B cell (primary cell): ENCODE measurements at regions not wholly inside any gene's neighbourhood (a gene's known extent, or its start where the extent isn't known, plus 50 kb on each side); places are given as distances from the start of the nearest gene placed in this dataset.

Experiments used
- ATAC-seq: fragments of 200-7000 bp; cut with Tn5 transposase; one replicate; pipeline ENCODE4 v1.10.0; 2021; ENCODE audit warnings: low read depth, mild to moderate bottlenecking, moderate number of reproducible peaks, moderate library complexity
- CTCF ChIA-PET: fragments of 350-600 bp; sonication (Branson Sonifier 250); formaldehyde crosslinking; loops from one replicate; lab custom pipeline; 2021; ENCODE audit warnings: antibody characterized with exemption, inconsistent platforms; lab: Charles Lee
- POLR2A ChIA-PET: fragments of 350-600 bp; sonication (Branson Sonifier 250); formaldehyde crosslinking; loops from one replicate; lab custom pipeline; 2021; ENCODE audit warnings: antibody characterized with exemption; lab: Charles Lee
- DNase-seq: peaks from one replicate; pipeline ENCODE4 v3.0.0; 2013
- H2AFZ ChIP-seq: 2 replicates; pipeline ENCODE4 v1.6.1; 2012; ENCODE audit warnings: mild to moderate bottlenecking, low read depth, low read length; ENCODE audit not compliant: insufficient read depth, poor library complexity, severe bottlenecking
- H3K27ac ChIP-seq, 2 donors: 1 replicate in 1 of 2; 2 replicates in 1 of 2; pipeline ENCODE4 v1.5.1; 2012 to 2013; ENCODE audit warnings: low read length in 2 of 2, mild to moderate bottlenecking in 2 of 2, moderate library complexity in 1 of 2
- H3K27me3 ChIP-seq, 4 experiments: fragments of 200-600 bp in 1 of 4; sonication (generic) in 1 of 4; replicated peaks in 1 of 4; 1 replicate in 2 of 4; 2 replicates in 2 of 4; pipeline versions ENCODE4 v1.6.1 to v1.7.0; 2013 to 2016; ENCODE audit warnings: low read length in 3 of 4, mild to moderate bottlenecking in 2 of 4, mixed read lengths in 1 of 4, moderate library complexity in 1 of 4; ENCODE audit not compliant: insufficient read depth in 4 of 4, control insufficient read depth in 3 of 4; ENCODE audit errors: control extremely low read depth in 1 of 4
- H3K36me3 ChIP-seq, 2 experiments: replicated peaks in 1 of 2; 1 replicate in 1 of 2; 2 replicates in 1 of 2; pipeline versions ENCODE4 v1.6.1 to v1.7.1; 2013; ENCODE audit warnings: low read length in 1 of 2; ENCODE audit not compliant: insufficient read depth in 2 of 2, control insufficient read depth in 1 of 2; ENCODE audit errors: control extremely low read depth in 1 of 2, extremely low read depth in 1 of 2
- H3K4me1 ChIP-seq, 2 donors: fragments of 200-600 bp in 1 of 2; sonication (generic) in 1 of 2; 1 replicate in 1 of 2; 2 replicates in 1 of 2; pipeline versions ENCODE4 v1.5.1 to v1.6.1; 2013 to 2017; ENCODE audit warnings: low read length in 2 of 2; ENCODE audit not compliant: control insufficient read depth in 2 of 2, insufficient read depth in 2 of 2
- H3K4me2 ChIP-seq: replicated peaks from 2 replicates; pipeline ENCODE3; 2012; ENCODE audit warnings: mild to moderate bottlenecking, low read depth, low read length; ENCODE audit not compliant: poor library complexity, severe bottlenecking
- H3K4me3 ChIP-seq, 5 experiments: fragments of 200-600 bp in 1 of 5; sonication (generic) in 1 of 5; 1 replicate in 3 of 5; 2 replicates in 2 of 5; pipeline versions ENCODE4 v1.5.1 to v1.7.0; 2011 to 2016; ENCODE audit warnings: low read length in 4 of 5, mild to moderate bottlenecking in 4 of 5, low read depth in 2 of 5, control low read depth in 1 of 5, moderate library complexity in 1 of 5; ENCODE audit not compliant: insufficient read depth in 1 of 5; ENCODE audit errors: control extremely low read depth in 1 of 5, extremely low read depth in 1 of 5
- H3K79me2 ChIP-seq: fragments of 200-600 bp; sonication (generic); one replicate; pipeline ENCODE4 v1.6.0; 2016; ENCODE audit warnings: low read length; ENCODE audit not compliant: control insufficient read depth, insufficient read depth
- H3K9ac ChIP-seq: fragments of 200-600 bp; sonication (generic); 2 replicates; pipeline ENCODE4 v1.6.1; 2017; ENCODE audit warnings: mild to moderate bottlenecking, low read length, moderate library complexity
- H3K9me3 ChIP-seq, 3 donors: one replicate each; pipeline versions ENCODE4 v1.6.1 to v1.7.1; 2013; ENCODE audit warnings: low read length in 2 of 3; ENCODE audit not compliant: control insufficient read depth in 2 of 3, insufficient read depth in 1 of 3; ENCODE audit errors: control extremely low read depth in 1 of 3
- H4K20me1 ChIP-seq: 2 replicates; pipeline ENCODE4 v1.6.0; 2012; ENCODE audit warnings: mild to moderate bottlenecking, low read length; ENCODE audit not compliant: insufficient read depth, control insufficient read depth, poor library complexity, severe bottlenecking
- H3K27ac Mint-ChIP-seq: one replicate; pipeline ENCODE4 v1.8.0; 2021; ENCODE audit warnings: mixed read lengths
- H3K27me3 Mint-ChIP-seq: one replicate; pipeline ENCODE4 v1.8.0; 2021; ENCODE audit warnings: mixed read lengths
- H3K4me1 Mint-ChIP-seq: one replicate; pipeline ENCODE4 v1.8.0; 2021; ENCODE audit warnings: mixed read lengths
- H3K4me3 Mint-ChIP-seq: one replicate; pipeline ENCODE4 v1.8.0; 2021; ENCODE audit warnings: mixed read lengths
- H3K9me3 Mint-ChIP-seq: one replicate; pipeline ENCODE4 v1.8.0; 2022; ENCODE audit warnings: mixed read lengths; ENCODE audit not compliant: insufficient read depth
- EZH2 ChIP-seq: IDR thresholded peaks from 2 replicates; pipeline ENCODE4 v1.6.1; 2012; ENCODE audit warnings: borderline replicate concordance, low read depth, mild to moderate bottlenecking, moderate library complexity, low read length; ENCODE audit not compliant: insufficient read depth, poor library complexity, severe bottlenecking
- WGBS: methylation state at CpG from one replicate; pipeline ENCODE4 v1.1.5; 2013; ENCODE audit warnings: missing lambda C conversion rate; ENCODE audit not compliant: insufficient coverage; 5-methylcytosine and 5-hydroxymethylcytosine counted together
- intact Hi-C: fragments of 100-400 bp; cut with micrococcal nuclease; formaldehyde crosslinking; loops from one replicate; pipeline ENCODE4 v1.10.0; 2022
- TF ChIP-seq, protein P1 (sequence below): fragments of 200-600 bp; IDR thresholded peaks from one replicate; pipeline ENCODE4 v1.8.0; 2022; ENCODE audit warnings: antibody characterized with exemption, mild to moderate bottlenecking

DNA sequence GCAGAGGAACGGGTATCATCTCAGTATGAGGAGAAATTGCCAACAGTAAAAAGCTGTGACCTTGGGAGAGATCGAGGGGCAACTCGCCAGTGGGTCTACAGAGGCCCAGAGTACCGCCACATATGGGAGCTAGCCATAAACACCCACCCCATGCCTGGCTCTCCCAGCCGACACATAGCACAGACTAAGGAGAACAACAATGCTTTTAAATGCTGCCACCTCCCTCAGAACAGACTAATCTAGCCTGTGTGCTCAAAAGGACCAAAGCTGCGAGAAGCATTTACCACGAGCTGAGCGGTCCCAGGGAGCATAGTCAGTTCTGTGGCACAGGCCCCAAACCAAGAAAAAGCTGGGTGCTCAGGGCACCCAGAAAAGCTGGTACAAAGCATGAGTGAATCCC, 73.3 kb downstream of the LSM5 start:
- H3K4me1 ChIP-seq, result no peaks in the 10 kb centered on the region
- H3K4me1 Mint-ChIP-seq, result no peaks in the 10 kb centered on the region
- peaks cover 0 to 5% (median 0%) of the 10 kb centered on the region in 4 experiments for H3K27me3 ChIP-seq
- no peak for TF ChIP-seq EZH2
- TF ChIP-seq, protein P1, sequence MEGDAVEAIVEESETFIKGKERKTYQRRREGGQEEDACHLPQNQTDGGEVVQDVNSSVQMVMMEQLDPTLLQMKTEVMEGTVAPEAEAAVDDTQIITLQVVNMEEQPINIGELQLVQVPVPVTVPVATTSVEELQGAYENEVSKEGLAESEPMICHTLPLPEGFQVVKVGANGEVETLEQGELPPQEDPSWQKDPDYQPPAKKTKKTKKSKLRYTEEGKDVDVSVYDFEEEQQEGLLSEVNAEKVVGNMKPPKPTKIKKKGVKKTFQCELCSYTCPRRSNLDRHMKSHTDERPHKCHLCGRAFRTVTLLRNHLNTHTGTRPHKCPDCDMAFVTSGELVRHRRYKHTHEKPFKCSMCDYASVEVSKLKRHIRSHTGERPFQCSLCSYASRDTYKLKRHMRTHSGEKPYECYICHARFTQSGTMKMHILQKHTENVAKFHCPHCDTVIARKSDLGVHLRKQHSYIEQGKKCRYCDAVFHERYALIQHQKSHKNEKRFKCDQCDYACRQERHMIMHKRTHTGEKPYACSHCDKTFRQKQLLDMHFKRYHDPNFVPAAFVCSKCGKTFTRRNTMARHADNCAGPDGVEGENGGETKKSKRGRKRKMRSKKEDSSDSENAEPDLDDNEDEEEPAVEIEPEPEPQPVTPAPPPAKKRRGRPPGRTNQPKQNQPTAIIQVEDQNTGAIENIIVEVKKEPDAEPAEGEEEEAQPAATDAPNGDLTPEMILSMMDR, result no peak
- no peak overlapping the region for H3K27ac ChIP-seq
- H3K79me2 ChIP-seq, result no peaks in the 10 kb centered on the region
- H3K36me3 ChIP-seq, result no peaks in the 10 kb centered on the region
- WGBS, result 92% methylated on average over 7 of the region's 8 CpGs
- POLR2A ChIA-PET, result no interaction called here
- no peak overlapping the region for H3K4me3 ChIP-seq
- H3K4me3 Mint-ChIP-seq, result no peak overlapping the region
- no peak overlapping the region for H2AFZ ChIP-seq
- no peaks in the 10 kb centered on the region for H3K9me3 Mint-ChIP-seq
- no peak overlapping the region for H3K9ac ChIP-seq
- peaks cover 17% of the 10 kb centered on the region for H3K27me3 Mint-ChIP-seq
- H3K27ac Mint-ChIP-seq, result no peak overlapping the region
- ATAC-seq (no peak), DNase-seq (no peak)
- H4K20me1 ChIP-seq, result no peaks in the 10 kb centered on the region
- CTCF ChIA-PET, result no interaction called here
- H3K9me3 ChIP-seq, result no peaks in the 10 kb centered on the region
- H3K4me2 ChIP-seq, result no peak overlapping the region
- intact Hi-C loops, result no loop called here

DNA sequence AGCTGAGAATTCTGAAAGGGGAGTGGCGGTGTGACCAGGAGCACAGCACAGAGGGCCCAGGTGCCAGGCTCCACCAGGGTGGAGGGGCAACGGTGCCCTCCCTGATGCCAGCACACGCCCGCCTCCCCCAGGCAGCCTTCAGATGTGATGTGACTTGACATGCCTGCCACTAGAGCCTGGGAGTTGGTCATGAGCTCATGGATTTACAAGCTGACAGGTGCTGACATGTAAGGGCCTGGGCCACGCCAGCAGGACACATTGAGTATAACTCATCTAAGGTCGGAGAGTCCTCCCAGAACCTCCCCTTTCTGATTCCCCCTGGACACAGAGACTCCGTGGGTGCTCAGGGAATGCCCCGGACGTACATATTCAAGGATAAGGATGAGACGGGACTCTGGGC, 74.2 kb downstream of the LSM5 start:
- Histone ChIP-seq H3K9me3 (no peaks in the 10 kb centered on the region), H3K27me3 (peaks cover 0 to 5% (median 0%) of the 10 kb centered on the region in 4 experiments), H3K9ac (no peak overlapping the region), H3K4me3 (no peak overlapping the region), H4K20me1 (no peaks in the 10 kb centered on the region), H3K27ac (no peak overlapping the region), H3K36me3 (no peaks in the 10 kb centered on the region), H3K4me2 (no peak overlapping the region), H3K4me1 (no peaks in the 10 kb centered on the region), H2AFZ (no peak overlapping the region), H3K79me2 (no peaks in the 10 kb centered on the region)
- H3K4me1 Mint-ChIP-seq, result no peaks in the 10 kb centered on the region
- no peak overlapping the region for H3K27ac Mint-ChIP-seq
- ChIA-PET POLR2A (no interaction called here), CTCF (no interaction called here)
- H3K27me3 Mint-ChIP-seq, result peaks cover 14% of the 10 kb centered on the region
- H3K9me3 Mint-ChIP-seq, result no peaks in the 10 kb centered on the region
- intact Hi-C loops, result no loop called here
- no peak overlapping the region for H3K4me3 Mint-ChIP-seq
- 83% methylated on average over 5 of the region's 10 CpGs for WGBS
- ATAC-seq (no peak), DNase-seq (no peak)
- TF ChIP-seq, protein P1, result no peak
- no peak for TF ChIP-seq EZH2
